Endothelial cell (in vitro differentiated cells): ENCODE measurements at regions not wholly inside any gene's neighbourhood (a gene's known extent, or its start where the extent isn't known, plus 50 kb on each side); places are given as distances from the start of the nearest gene placed in this dataset.

ENCODE experiments used
- DNase-seq: peaks from one replicate; pipeline ENCODE4 v3.0.0; 2021; ENCODE audit warnings: low spot score
- H3K27ac Mint-ChIP-seq: one replicate; pipeline ENCODE4 v1.8.0; 2021; ENCODE audit warnings: mixed read lengths, inconsistent platforms; ENCODE audit not compliant: unreplicated experiment
- H3K27me3 Mint-ChIP-seq: one replicate; pipeline ENCODE4 v1.8.0; 2021; ENCODE audit warnings: mild to moderate bottlenecking, moderate library complexity, mixed read lengths, inconsistent platforms; ENCODE audit not compliant: unreplicated experiment
- H3K36me3 Mint-ChIP-seq: one replicate; pipeline ENCODE4 v1.8.0; 2021; ENCODE audit warnings: mild to moderate bottlenecking, low read depth, mixed read lengths, inconsistent platforms; ENCODE audit not compliant: unreplicated experiment
- H3K4me1 Mint-ChIP-seq: one replicate; pipeline ENCODE4 v1.8.0; 2021; ENCODE audit warnings: mild to moderate bottlenecking, mixed read lengths, inconsistent platforms; ENCODE audit not compliant: unreplicated experiment
- H3K4me3 Mint-ChIP-seq: one replicate; pipeline ENCODE4 v1.8.0; 2021; ENCODE audit warnings: mild to moderate bottlenecking, mixed read lengths, inconsistent platforms; ENCODE audit not compliant: unreplicated experiment
- H3K9me3 Mint-ChIP-seq: one replicate; pipeline ENCODE4 v1.8.0; 2021; ENCODE audit warnings: mixed read lengths, inconsistent platforms; ENCODE audit not compliant: unreplicated experiment
- CTCF ChIP-seq: fragments of 200-600 bp; sonication (generic); IDR thresholded peaks from one replicate; pipeline ENCODE4 v1.5.0; 2021; ENCODE audit warnings: antibody characterized with exemption; ENCODE audit not compliant: unreplicated experiment

DNA sequence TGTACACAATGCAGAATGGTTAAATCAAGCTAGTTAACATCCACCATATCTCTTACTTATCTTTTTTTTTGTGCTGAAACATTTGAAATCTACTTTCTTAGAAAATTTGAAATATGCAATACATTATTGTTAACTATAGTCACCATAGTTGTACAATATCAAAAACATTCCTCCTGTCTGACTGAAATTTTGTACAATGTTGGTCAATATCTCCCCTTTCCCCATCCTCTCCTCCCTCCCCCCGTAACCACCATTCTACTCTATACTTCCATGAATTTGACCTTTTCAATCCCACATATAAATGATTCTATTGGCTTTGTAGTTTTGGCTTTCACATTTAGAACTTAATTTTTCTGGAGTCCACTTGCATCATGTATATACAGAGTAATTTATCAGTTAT, 63.5 kb upstream of the DCD start:
- no peak overlapping the region for H3K4me3 Mint-ChIP-seq
- no peaks in the 10 kb centered on the region for H3K9me3 Mint-ChIP-seq
- no peaks in the 10 kb centered on the region for H3K36me3 Mint-ChIP-seq
- no peaks in the 10 kb centered on the region for H3K27me3 Mint-ChIP-seq
- H3K27ac Mint-ChIP-seq, result no peak overlapping the region
- no peak for TF ChIP-seq CTCF
- no peaks in the 10 kb centered on the region for H3K4me1 Mint-ChIP-seq
- DNase-seq, result no peak

- Mint-ChIP-seq H3K36me3 (no peaks in the 10 kb centered on the region), H3K27ac (no peak overlapping the region)
Measured at GRCh38 chr12:54708826-54709225, 60.7 kb upstream of the DCD start.

GRCh38 chr12:54704202-54704601, 56.0 kb upstream of the DCD start:
- Mint-ChIP-seq H3K4me3 (no peak overlapping the region), H3K27me3 (no peaks in the 10 kb centered on the region), H3K9me3 (no peaks in the 10 kb centered on the region), H3K36me3 (no peaks in the 10 kb centered on the region), H3K4me1 (no peaks in the 10 kb centered on the region), H3K27ac (no peak overlapping the region)
- TF ChIP-seq CTCF, result no peak
- DNase-seq, result no peak

More at GRCh38 chr12:54708826-54709225, 60.7 kb upstream of the DCD start:
- Mint-ChIP-seq H3K4me3 (no peak overlapping the region), H3K27me3 (no peaks in the 10 kb centered on the region), H3K4me1 (no peaks in the 10 kb centered on the region), H3K9me3 (no peaks in the 10 kb centered on the region)
- TF ChIP-seq CTCF, result no peak
- DNase-seq, result no peak

GRCh38 chr12:54701940-54702592, 53.9 kb upstream of the DCD start:
- DNase-seq, result no peak
- H3K27ac Mint-ChIP-seq, result no peak overlapping the region
- H3K4me3 Mint-ChIP-seq, result no peak overlapping the region
- H3K4me1 Mint-ChIP-seq, result no peaks in the 10 kb centered on the region
- TF ChIP-seq CTCF, result peak; percentile 81
- no peaks in the 10 kb centered on the region for H3K9me3 Mint-ChIP-seq
- H3K36me3 Mint-ChIP-seq, result no peaks in the 10 kb centered on the region
- H3K27me3 Mint-ChIP-seq, result no peaks in the 10 kb centered on the region

- no peak for TF ChIP-seq CTCF
- no peaks in the 10 kb centered on the region for H3K36me3 Mint-ChIP-seq
- no peak for DNase-seq
- H3K4me3 Mint-ChIP-seq, result no peak overlapping the region
- no peaks in the 10 kb centered on the region for H3K27me3 Mint-ChIP-seq
- no peaks in the 10 kb centered on the region for H3K9me3 Mint-ChIP-seq
- no peak overlapping the region for H3K27ac Mint-ChIP-seq
- no peaks in the 10 kb centered on the region for H3K4me1 Mint-ChIP-seq
Measured at GRCh38 chr12:54700849-54701248, 52.7 kb upstream of the DCD start.
